ENCODE measurements at regions not wholly inside any gene's neighbourhood (a gene's known extent, or its start where the extent isn't known, plus 50 kb on each side); places are given as distances from the start of the nearest gene placed in this dataset.
"Not testable (repeated sequence)": the region's sequence is repeated elsewhere in the genome, so short reads cannot be mapped to it uniquely, and the experiment has no call there.

GRCh38 chr4:75287738-75288517 is 226.3 kb downstream of the RCHY1 start:
- no peak for DNase-seq

GRCh38 chr4:75285837-75286236 is 228.4 kb downstream of the RCHY1 start:
- DNase-seq, result no peak

GRCh38 chr4:75284831-75285230 is 229.4 kb downstream of the RCHY1 start:
- no peak for DNase-seq

- not testable (repeated sequence) for DNase-seq
Measured at GRCh38 chr4:75280461-75280860, 233.7 kb downstream of the RCHY1 start.

GRCh38 chr4:75259306-75259705 is 254.9 kb downstream of the RCHY1 start:
- no peak for DNase-seq

- no peak for DNase-seq
Measured at GRCh38 chr4:75255261-75255660, 258.9 kb downstream of the RCHY1 start.

- peak; percentile 39 for DNase-seq
Measured at GRCh38 chr4:75254745-75255144, 259.5 kb downstream of the RCHY1 start.

GRCh38 chr4:75253094-75253493 is 261.1 kb downstream of the RCHY1 start:
- not testable (repeated sequence) for DNase-seq

- no peak for DNase-seq
Measured at GRCh38 chr4:75251547-75251946, 262.7 kb downstream of the RCHY1 start.

- no peak for DNase-seq
Measured at GRCh38 chr4:75249739-75250138, 264.5 kb downstream of the RCHY1 start.

GRCh38 chr4:75248770-75249407 is 265.3 kb downstream of the RCHY1 start:
- DNase-seq, result no peak

GRCh38 chr4:75244325-75244724 is 269.9 kb downstream of the RCHY1 start:
- DNase-seq, result no peak

GRCh38 chr4:75243570-75243969 is 270.6 kb downstream of the RCHY1 start:
- no peak for DNase-seq

- no peak for DNase-seq
Measured at GRCh38 chr4:75235359-75235951, 278.7 kb downstream of the RCHY1 start.

- DNase-seq, result no peak
Measured at GRCh38 chr4:75232546-75232945, 281.7 kb downstream of the RCHY1 start.

- DNase-seq, result no peak
Measured at GRCh38 chr4:75229806-75230570, 284.2 kb downstream of the RCHY1 start.

GRCh38 chr4:75213480-75213879 is 280.6 kb downstream of the PARM1 start:
- DNase-seq, result no peak

- no peak for DNase-seq
Measured at GRCh38 chr4:75211422-75211821, 278.5 kb downstream of the PARM1 start.

GRCh38 chr4:75207902-75208301 is 275.0 kb downstream of the PARM1 start:
- no peak for DNase-seq

GRCh38 chr4:75195111-75195510 is 262.2 kb downstream of the PARM1 start:
- no peak for DNase-seq

- no peak for DNase-seq
Measured at GRCh38 chr4:75194180-75194579, 261.3 kb downstream of the PARM1 start.

GRCh38 chr4:75192182-75192581 is 259.3 kb downstream of the PARM1 start:
- DNase-seq, result not testable (repeated sequence)

GRCh38 chr4:75189711-75190335 is 256.9 kb downstream of the PARM1 start:
- no peak for DNase-seq
